Stimulated activated naive B cell treated with anti-CD40 and anti-IgM and Interleukin-4, amounts not matched to agents 10 μg/mL and 1 μg/mL and 100 μg/mL, for 72 hours (primary cell): ENCODE measurements at regions not wholly inside any gene's neighbourhood (a gene's known extent, or its start where the extent isn't known, plus 50 kb on each side); places are given as distances from the start of the nearest gene placed in this dataset.
"Not testable (repeated sequence)": the region's sequence is repeated elsewhere in the genome, so short reads cannot be mapped to it uniquely, and the experiment has no call there.

Experiments
- ATAC-seq, 2 donors: fragments of 150-1000 bp; cut with Tn5 transposase; replicated peaks; 2 replicates each; pipeline ENCODE4 v1.10.0; 2021; ENCODE audit warnings: moderate library complexity in 1 of 2
- DNase-seq: peaks from one replicate; pipeline ENCODE4 v3.0.0; 2021
- H3K27ac Mint-ChIP-seq: one replicate; pipeline ENCODE4 v1.8.0; 2022; ENCODE audit warnings: mild to moderate bottlenecking, mixed read lengths
- H3K27me3 Mint-ChIP-seq, 2 donors: one replicate each; pipeline ENCODE4 v1.8.0; 2022; ENCODE audit warnings: mixed read lengths in 2 of 2
- H3K36me3 Mint-ChIP-seq, 2 donors: one replicate each; pipeline ENCODE4 v1.8.0; 2022; ENCODE audit warnings: mixed read lengths in 2 of 2, mild to moderate bottlenecking in 1 of 2
- H3K4me1 Mint-ChIP-seq, 2 donors: one replicate each; pipeline ENCODE4 v1.8.0; 2022; ENCODE audit warnings: mixed read lengths in 2 of 2, mild to moderate bottlenecking in 1 of 2
- H3K4me3 Mint-ChIP-seq, 2 donors: one replicate each; pipeline ENCODE4 v1.8.0; 2022; ENCODE audit warnings: mild to moderate bottlenecking in 2 of 2, mixed read lengths in 2 of 2, moderate library complexity in 1 of 2
- H3K9me3 Mint-ChIP-seq, 2 donors: one replicate each; pipeline ENCODE4 v1.8.0; 2022; ENCODE audit warnings: mixed read lengths in 2 of 2, mild to moderate bottlenecking in 1 of 2

DNA sequence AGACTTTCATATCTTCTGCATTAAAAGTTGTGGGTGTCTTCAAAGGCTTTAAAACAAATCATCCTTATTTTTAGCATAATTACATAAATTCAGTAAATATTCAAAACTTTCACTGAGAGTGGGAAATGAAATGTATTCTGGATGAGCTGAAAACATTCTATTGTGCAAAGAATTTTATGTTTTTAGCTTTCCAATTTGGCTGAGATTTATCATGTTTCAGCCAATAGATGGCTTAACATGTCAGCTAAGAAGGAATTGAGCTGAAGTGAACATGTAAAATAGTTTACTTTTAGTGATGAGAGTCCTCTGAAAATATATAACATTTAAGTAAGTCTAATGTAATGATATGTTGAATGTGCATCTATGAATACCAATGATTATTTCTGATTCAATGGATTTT, 213.5 kb upstream of the GIMD1 start:
- H3K36me3 Mint-ChIP-seq = no peaks in the 10 kb centered on the region
- H3K27me3 Mint-ChIP-seq = no peaks in the 10 kb centered on the region
- H3K4me3 Mint-ChIP-seq = no peak overlapping the region
- H3K27ac Mint-ChIP-seq = no peak overlapping the region
- no peaks in the 10 kb centered on the region for H3K9me3 Mint-ChIP-seq
- DNase-seq (no peak), ATAC-seq (no peak)
- H3K4me1 Mint-ChIP-seq = no peaks in the 10 kb centered on the region

- no peaks in the 10 kb centered on the region for H3K27me3 Mint-ChIP-seq
- no peak for ATAC-seq
Observed at GRCh38 chr4:106579236-106579635, 210.7 kb upstream of the GIMD1 start.

GRCh38 chr4:106569146-106570031, 200.8 kb upstream of the GIMD1 start:
- Mint-ChIP-seq H3K4me3 (no peak overlapping the region), H3K9me3 (peaks cover 0 to 2% of the 10 kb centered on the region in 2 donors)

More at GRCh38 chr4:106579236-106579635, 210.7 kb upstream of the GIMD1 start:
- no peaks in the 10 kb centered on the region for H3K4me1 Mint-ChIP-seq
- no peaks in the 10 kb centered on the region for H3K36me3 Mint-ChIP-seq
- H3K27ac Mint-ChIP-seq = no peak overlapping the region
- no peak overlapping the region for H3K4me3 Mint-ChIP-seq
- DNase-seq = no peak
- peaks cover 0 to 1% of the 10 kb centered on the region in 2 donors for H3K9me3 Mint-ChIP-seq

GRCh38 chr4:106565727-106566126, 197.1 kb upstream of the GIMD1 start:
- H3K4me3 Mint-ChIP-seq = no peak overlapping the region
- no peaks in the 10 kb centered on the region for H3K27me3 Mint-ChIP-seq
- DNase-seq (no peak), ATAC-seq (no peak)
- no peaks in the 10 kb centered on the region for H3K4me1 Mint-ChIP-seq
- no peak overlapping the region for H3K27ac Mint-ChIP-seq
- no peaks in the 10 kb centered on the region for H3K36me3 Mint-ChIP-seq
- H3K9me3 Mint-ChIP-seq = peaks cover 5 to 11% of the 10 kb centered on the region in 2 donors

More at GRCh38 chr4:106569146-106570031, 200.8 kb upstream of the GIMD1 start:
- ATAC-seq (no peak), DNase-seq (no peak)
- H3K36me3 Mint-ChIP-seq = no peaks in the 10 kb centered on the region
- H3K27ac Mint-ChIP-seq = no peak overlapping the region
- no peaks in the 10 kb centered on the region for H3K27me3 Mint-ChIP-seq
- H3K4me1 Mint-ChIP-seq = no peaks in the 10 kb centered on the region

DNA sequence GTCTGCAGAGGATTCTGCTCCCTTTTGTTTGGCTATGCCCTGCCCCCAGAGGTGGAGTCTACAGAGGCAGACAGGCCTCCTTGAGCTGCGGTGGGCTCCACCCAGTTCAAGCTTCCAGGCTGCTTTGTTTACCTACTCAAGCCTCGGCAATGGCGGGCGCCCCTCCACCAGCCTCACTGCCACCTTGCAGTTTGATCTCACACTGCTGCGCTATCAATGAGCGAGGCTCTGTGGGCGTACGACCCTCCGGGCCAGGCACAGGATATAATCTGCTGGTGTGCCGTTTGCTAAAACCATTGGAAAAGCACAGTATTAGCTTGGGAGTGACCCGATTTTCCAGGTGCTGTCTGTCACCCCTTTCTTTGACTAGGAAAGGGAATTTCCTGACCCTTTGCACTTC, 195.1 kb upstream of the GIMD1 start:
- not testable (repeated sequence) for H3K4me3 Mint-ChIP-seq

DNA sequence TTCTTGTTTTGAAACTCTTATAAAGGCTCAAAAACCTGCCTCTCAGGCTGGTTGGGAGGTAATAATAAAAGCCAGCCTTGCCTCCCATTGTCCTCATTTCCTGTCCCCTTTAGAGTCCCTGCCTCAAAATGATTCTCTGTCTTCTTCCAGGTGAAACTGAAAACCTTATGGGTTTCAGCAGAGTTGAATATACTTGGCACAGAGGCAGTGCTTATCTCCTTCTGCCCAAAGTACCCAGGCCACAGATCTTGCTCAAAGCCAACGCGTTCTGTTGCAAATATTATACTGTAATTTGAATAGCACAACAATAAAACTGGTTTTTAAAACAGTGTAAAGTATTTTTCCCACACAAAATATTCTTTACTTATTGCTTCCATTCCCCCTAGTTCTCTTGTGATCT, 183.1 kb upstream of the GIMD1 start:
- ATAC-seq (no peak), DNase-seq (no peak)
- no peak overlapping the region for H3K27ac Mint-ChIP-seq
- H3K36me3 Mint-ChIP-seq = no peaks in the 10 kb centered on the region
- peaks cover 7 to 9% of the 10 kb centered on the region in 2 donors for H3K9me3 Mint-ChIP-seq
- no peaks in the 10 kb centered on the region for H3K27me3 Mint-ChIP-seq
- no peak overlapping the region for H3K4me3 Mint-ChIP-seq
- no peaks in the 10 kb centered on the region for H3K4me1 Mint-ChIP-seq

More for the DNA sequence above, 195.1 kb upstream of the GIMD1 start:
- peaks cover 7 to 16% of the 10 kb centered on the region in 2 donors for H3K9me3 Mint-ChIP-seq
- H3K27ac Mint-ChIP-seq, H3K36me3 Mint-ChIP-seq, H3K4me1 Mint-ChIP-seq, ATAC-seq, H3K27me3 Mint-ChIP-seq, DNase-seq: not testable (repeated sequence)

- Mint-ChIP-seq H3K36me3 (no peaks in the 10 kb centered on the region), H3K4me3 (no peak overlapping the region), H3K27ac (no peak overlapping the region), H3K27me3 (no peaks in the 10 kb centered on the region), H3K4me1 (no peaks in the 10 kb centered on the region), H3K9me3 (peaks cover 6 to 9% of the 10 kb centered on the region in 2 donors)
- ATAC-seq = no peak
- no peak for DNase-seq
Observed at GRCh38 chr4:106548446-106549044, 180.0 kb upstream of the GIMD1 start.

DNA sequence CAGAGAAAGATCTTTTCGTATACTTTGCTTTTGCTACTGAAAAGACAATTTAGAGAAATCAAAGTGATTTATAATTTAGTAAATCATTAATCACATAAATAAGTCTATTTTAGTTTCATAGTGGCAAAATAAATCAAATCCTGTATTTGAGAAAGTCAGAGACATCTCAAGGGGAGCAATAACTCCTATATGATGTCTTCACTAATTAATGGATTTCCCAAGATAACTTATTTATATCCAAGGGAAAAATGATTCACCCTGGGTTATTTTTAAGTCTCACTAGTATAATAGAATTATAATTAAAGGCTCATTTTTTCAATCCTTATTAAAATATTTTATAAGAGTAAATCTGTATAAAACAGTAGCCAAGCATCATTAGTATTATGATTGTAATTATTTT, 177.8 kb upstream of the GIMD1 start:
- Mint-ChIP-seq H3K9me3 (peaks cover 4 to 7% of the 10 kb centered on the region in 2 donors), H3K27me3 (no peaks in the 10 kb centered on the region), H3K36me3 (no peaks in the 10 kb centered on the region), H3K27ac (no peak overlapping the region), H3K4me1 (no peaks in the 10 kb centered on the region), H3K4me3 (no peak overlapping the region)
- DNase-seq (no peak), ATAC-seq (no peak)

GRCh38 chr4:106542609-106543008, 174.0 kb upstream of the GIMD1 start:
- H3K27ac Mint-ChIP-seq, H3K4me3 Mint-ChIP-seq, DNase-seq, ATAC-seq, H3K36me3 Mint-ChIP-seq, H3K9me3 Mint-ChIP-seq, H3K27me3 Mint-ChIP-seq, H3K4me1 Mint-ChIP-seq: not testable (repeated sequence)

DNA sequence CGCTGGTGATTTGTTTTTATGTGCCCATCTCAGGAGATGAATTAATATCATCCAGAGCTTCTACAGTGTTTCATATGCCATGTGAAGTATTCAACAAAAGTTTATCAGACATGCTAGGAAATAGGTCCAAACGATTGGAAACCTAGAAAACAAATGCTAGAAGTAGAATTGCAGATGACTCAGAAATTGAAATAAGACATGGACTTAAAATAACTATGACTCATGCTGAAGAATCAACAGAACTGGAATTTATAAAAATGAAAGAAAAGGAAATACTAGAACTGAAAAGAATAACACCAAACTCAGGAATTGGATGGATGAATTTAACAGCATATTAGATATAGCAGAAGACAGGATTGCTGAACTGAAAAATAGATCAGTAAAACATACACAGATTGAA, 172.7 kb upstream of the GIMD1 start:
- ATAC-seq = no peak
- no peak for DNase-seq
- no peaks in the 10 kb centered on the region for H3K36me3 Mint-ChIP-seq
- H3K27me3 Mint-ChIP-seq = no peaks in the 10 kb centered on the region
- H3K9me3 Mint-ChIP-seq = peaks cover 0 to 5% of the 10 kb centered on the region in 2 donors
- no peaks in the 10 kb centered on the region for H3K4me1 Mint-ChIP-seq
- no peak overlapping the region for H3K4me3 Mint-ChIP-seq
- no peak overlapping the region for H3K27ac Mint-ChIP-seq

DNA sequence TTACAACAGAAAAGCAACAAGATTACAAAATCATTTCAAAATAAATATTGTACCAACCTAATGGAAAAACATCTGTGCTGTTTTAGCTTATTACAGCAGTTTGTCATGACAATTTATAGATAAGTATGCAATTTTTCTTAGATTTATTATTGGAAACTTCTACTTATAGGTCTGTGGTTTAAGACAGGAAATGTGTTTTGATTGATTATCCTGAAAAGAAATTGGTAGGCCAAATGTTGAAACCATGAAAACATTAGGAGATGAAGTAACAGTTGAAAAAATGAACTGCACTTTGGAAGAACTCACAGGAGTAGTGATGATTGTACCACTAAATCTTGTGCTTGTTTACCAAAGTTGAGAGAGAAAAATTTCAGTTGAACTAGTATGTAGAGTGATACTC, 162.2 kb upstream of the GIMD1 start:
- Mint-ChIP-seq H3K27ac (no peak overlapping the region), H3K27me3 (no peaks in the 10 kb centered on the region), H3K4me3 (no peak overlapping the region), H3K9me3 (peaks cover 0 to 2% of the 10 kb centered on the region in 2 donors), H3K4me1 (no peaks in the 10 kb centered on the region), H3K36me3 (no peaks in the 10 kb centered on the region)
- no peak for DNase-seq
- no peak for ATAC-seq

GRCh38 chr4:106530024-106530361, 161.4 kb upstream of the GIMD1 start:
- Mint-ChIP-seq H3K9me3 (peaks cover 0 to 2% of the 10 kb centered on the region in 2 donors), H3K4me1 (no peaks in the 10 kb centered on the region), H3K36me3 (no peaks in the 10 kb centered on the region), H3K27ac (no peak overlapping the region), H3K27me3 (no peaks in the 10 kb centered on the region), H3K4me3 (no peak overlapping the region)
- no peak for ATAC-seq
- no peak for DNase-seq

DNA sequence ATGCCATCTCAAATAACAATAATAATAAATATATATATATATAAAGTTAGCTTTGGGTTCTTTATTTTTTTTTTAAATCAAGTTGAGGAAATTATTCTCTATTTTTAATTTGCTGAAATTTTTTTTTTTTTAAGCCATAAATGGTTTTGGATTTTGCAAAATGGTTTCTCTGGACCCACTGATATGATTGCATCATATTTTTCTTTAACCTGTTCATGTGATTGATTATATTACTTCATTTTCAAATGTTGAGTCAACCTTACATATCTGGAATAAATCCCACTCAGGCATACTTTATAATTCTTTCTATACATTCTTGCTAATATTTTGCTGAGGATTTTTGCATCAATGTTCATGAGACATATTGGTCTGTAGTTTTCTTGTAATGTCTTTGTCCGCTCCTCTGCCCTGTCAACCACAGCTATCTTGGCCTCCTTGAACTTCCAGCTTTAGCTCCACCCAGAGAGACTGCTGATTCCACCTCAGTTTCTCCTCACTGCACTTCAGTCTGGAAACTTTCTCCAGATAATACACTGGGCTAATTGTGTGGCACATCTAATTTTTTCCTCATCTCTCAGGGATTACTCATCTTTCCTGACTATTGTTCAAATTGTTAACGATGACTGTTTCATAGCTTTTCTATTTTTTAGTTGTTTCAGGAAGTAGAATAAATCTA, 160.9 kb upstream of the GIMD1 start:
- Mint-ChIP-seq H3K4me1 (no peaks in the 10 kb centered on the region), H3K27ac (no peak overlapping the region), H3K36me3 (no peaks in the 10 kb centered on the region), H3K27me3 (no peaks in the 10 kb centered on the region), H3K9me3 (peaks cover 2 to 3% of the 10 kb centered on the region in 2 donors), H3K4me3 (no peak overlapping the region)
- ATAC-seq (no peak), DNase-seq (no peak)

DNA sequence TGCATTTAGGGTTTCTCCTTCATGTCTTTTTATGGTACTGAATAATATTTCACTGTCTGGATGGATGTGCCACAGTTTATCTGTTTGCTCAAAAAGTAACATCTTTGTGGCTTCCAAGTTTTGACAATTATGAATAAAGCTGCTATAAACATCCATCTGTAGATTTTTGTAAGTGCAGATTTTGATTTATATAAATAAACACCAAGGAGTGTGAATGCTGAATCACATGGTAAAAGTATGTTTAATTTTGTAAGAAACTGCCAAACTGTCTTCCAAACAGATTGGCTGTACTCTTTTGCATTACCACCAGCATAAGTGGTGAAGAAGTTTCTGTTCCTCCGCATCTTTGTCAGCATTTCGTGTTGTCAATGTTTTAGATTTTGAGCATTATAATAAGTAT, 158.7 kb upstream of the GIMD1 start:
- Mint-ChIP-seq H3K4me1 (no peaks in the 10 kb centered on the region), H3K4me3 (no peak overlapping the region)
- DNase-seq = no peak

GRCh38 chr4:106525425-106525824, 156.8 kb upstream of the GIMD1 start:
- not testable (repeated sequence) for ATAC-seq, H3K9me3 Mint-ChIP-seq, DNase-seq, H3K27me3 Mint-ChIP-seq, H3K4me1 Mint-ChIP-seq, H3K27ac Mint-ChIP-seq, H3K4me3 Mint-ChIP-seq, H3K36me3 Mint-ChIP-seq

More for the DNA sequence above, 158.7 kb upstream of the GIMD1 start:
- H3K27me3 Mint-ChIP-seq = no peaks in the 10 kb centered on the region
- H3K9me3 Mint-ChIP-seq = peaks cover 2 to 3% of the 10 kb centered on the region in 2 donors
- no peak for ATAC-seq
- no peaks in the 10 kb centered on the region for H3K36me3 Mint-ChIP-seq
- H3K27ac Mint-ChIP-seq = no peak overlapping the region
